SJCRH30 (cell line): ENCODE measurements at regions not wholly inside any gene's neighbourhood (a gene's known extent, or its start where the extent isn't known, plus 50 kb on each side); places are given as distances from the start of the nearest gene placed in this dataset.

Source experiments
- DNase-seq, 2 experiments: peaks; one replicate each; pipeline ENCODE4 v3.0.0-alpha.2; 2015 to 2020
- H3K27ac ChIP-seq: fragments of 250-450 bp; sonication (Bioruptor Pico); 2 replicates; pipeline ENCODE4 v1.5.1; 2020; ENCODE audit warnings: mild to moderate bottlenecking, moderate library complexity
- H3K27me3 ChIP-seq: fragments of 250-450 bp; sonication (Bioruptor Pico); 2 replicates; pipeline ENCODE4 v1.5.1; 2020; ENCODE audit warnings: mild to moderate bottlenecking, moderate library complexity
- H3K36me3 ChIP-seq: fragments of 250-450 bp; sonication (Bioruptor Pico); 2 replicates; pipeline ENCODE4 v1.5.1; 2020; ENCODE audit warnings: mild to moderate bottlenecking, moderate library complexity
- H3K4me1 ChIP-seq: fragments of 250-450 bp; sonication (Bioruptor Pico); 2 replicates; pipeline ENCODE4 v1.5.1; 2020; ENCODE audit warnings: mild to moderate bottlenecking, moderate library complexity
- H3K4me3 ChIP-seq: fragments of 250-450 bp; sonication (Bioruptor Pico); 2 replicates; pipeline ENCODE4 v1.5.1; 2020; ENCODE audit warnings: mild to moderate bottlenecking, moderate library complexity
- H3K9me3 ChIP-seq: fragments of 250-450 bp; sonication (Bioruptor Pico); replicated peaks from 2 replicates; pipeline ENCODE4 v1.5.1; 2020; ENCODE audit warnings: mild to moderate bottlenecking, moderate library complexity

GRCh38 chr2:60174146-60174545 is 379.3 kb downstream of the BCL11A start:
- Histone ChIP-seq H3K27ac (no peak overlapping the region), H3K4me3 (no peak overlapping the region), H3K9me3 (no peaks in the 10 kb centered on the region), H3K4me1 (no peaks in the 10 kb centered on the region), H3K36me3 (no peaks in the 10 kb centered on the region), H3K27me3 (no peaks in the 10 kb centered on the region; the same call in 1 of the 2 replicates)
- DNase-seq = no peak

GRCh38 chr2:60172801-60173200 is 380.7 kb downstream of the BCL11A start:
- Histone ChIP-seq H3K4me3 (no peak overlapping the region), H3K27ac (no peak overlapping the region), H3K4me1 (no peaks in the 10 kb centered on the region), H3K27me3 (no peaks in the 10 kb centered on the region; the same call in 1 of the 2 replicates), H3K36me3 (no peaks in the 10 kb centered on the region), H3K9me3 (no peaks in the 10 kb centered on the region)
- DNase-seq = no peak

GRCh38 chr2:60170272-60170671 is 383.2 kb downstream of the BCL11A start:
- no peak for DNase-seq
- no peaks in the 10 kb centered on the region for H3K27me3 ChIP-seq

GRCh38 chr2:60168247-60168646 is 385.2 kb downstream of the BCL11A start:
- Histone ChIP-seq H3K4me1 (no peaks in the 10 kb centered on the region), H3K36me3 (no peaks in the 10 kb centered on the region), H3K27ac (no peak overlapping the region), H3K9me3 (no peaks in the 10 kb centered on the region), H3K27me3 (no peaks in the 10 kb centered on the region), H3K4me3 (no peak overlapping the region)
- DNase-seq = no peak

More at GRCh38 chr2:60170272-60170671, 383.2 kb downstream of the BCL11A start:
- Histone ChIP-seq H3K27ac (no peak overlapping the region), H3K9me3 (no peaks in the 10 kb centered on the region), H3K36me3 (no peaks in the 10 kb centered on the region), H3K4me3 (no peak overlapping the region), H3K4me1 (no peaks in the 10 kb centered on the region)

- Histone ChIP-seq H3K27ac (no peak overlapping the region), H3K9me3 (no peaks in the 10 kb centered on the region), H3K4me3 (no peak overlapping the region), H3K36me3 (no peaks in the 10 kb centered on the region), H3K4me1 (no peaks in the 10 kb centered on the region), H3K27me3 (no peaks in the 10 kb centered on the region)
- DNase-seq = no peak
Measured at GRCh38 chr2:60167089-60167488, 386.4 kb downstream of the BCL11A start.

- Histone ChIP-seq H3K4me1 (no peaks in the 10 kb centered on the region), H3K9me3 (no peaks in the 10 kb centered on the region), H3K27ac (no peak overlapping the region), H3K4me3 (no peak overlapping the region), H3K36me3 (no peaks in the 10 kb centered on the region), H3K27me3 (no peaks in the 10 kb centered on the region)
- no peak for DNase-seq
Measured at GRCh38 chr2:60163691-60164090, 389.8 kb downstream of the BCL11A start.

GRCh38 chr2:60159519-60159918 is 393.9 kb downstream of the BCL11A start:
- H3K27ac ChIP-seq = no peak overlapping the region
- no peak for DNase-seq
- no peaks in the 10 kb centered on the region for H3K36me3 ChIP-seq
- no peaks in the 10 kb centered on the region for H3K27me3 ChIP-seq
- H3K9me3 ChIP-seq = no peaks in the 10 kb centered on the region
- H3K4me1 ChIP-seq = no peaks in the 10 kb centered on the region
- no peak overlapping the region for H3K4me3 ChIP-seq

GRCh38 chr2:60158262-60158661 is 395.2 kb downstream of the BCL11A start:
- no peaks in the 10 kb centered on the region for H3K9me3 ChIP-seq
- no peak for DNase-seq
- H3K36me3 ChIP-seq = no peaks in the 10 kb centered on the region
- no peaks in the 10 kb centered on the region for H3K4me1 ChIP-seq
- H3K4me3 ChIP-seq = no peak overlapping the region
- H3K27ac ChIP-seq = no peak overlapping the region
- H3K27me3 ChIP-seq = no peaks in the 10 kb centered on the region

GRCh38 chr2:60157283-60157682 is 396.2 kb downstream of the BCL11A start:
- Histone ChIP-seq H3K9me3 (no peaks in the 10 kb centered on the region), H3K4me3 (no peak overlapping the region), H3K27me3 (no peaks in the 10 kb centered on the region), H3K36me3 (no peaks in the 10 kb centered on the region), H3K4me1 (no peaks in the 10 kb centered on the region), H3K27ac (no peak overlapping the region)
- no peak for DNase-seq

- H3K27me3 ChIP-seq = no peaks in the 10 kb centered on the region
- no peak for DNase-seq
- no peak overlapping the region for H3K27ac ChIP-seq
- no peaks in the 10 kb centered on the region; the same call in 1 of the 2 replicates for H3K36me3 ChIP-seq
- H3K4me3 ChIP-seq = no peak overlapping the region
- H3K4me1 ChIP-seq = no peaks in the 10 kb centered on the region
- no peaks in the 10 kb centered on the region for H3K9me3 ChIP-seq
Measured at GRCh38 chr2:60154142-60154541, 399.3 kb downstream of the BCL11A start.

GRCh38 chr2:60152226-60152833 is 401.1 kb downstream of the BCL11A start:
- Histone ChIP-seq H3K9me3 (no peaks in the 10 kb centered on the region), H3K4me3 (no peak overlapping the region), H3K27ac (no peak overlapping the region), H3K36me3 (no peaks in the 10 kb centered on the region; the same call in 1 of the 2 replicates), H3K4me1 (no peaks in the 10 kb centered on the region), H3K27me3 (no peaks in the 10 kb centered on the region)
- peak; percentile 18 to 74 for DNase-seq

GRCh38 chr2:60149176-60149575 is 404.3 kb downstream of the BCL11A start:
- Histone ChIP-seq H3K27me3 (no peaks in the 10 kb centered on the region), H3K36me3 (no peaks in the 10 kb centered on the region; the same call in 1 of the 2 replicates), H3K9me3 (no peaks in the 10 kb centered on the region), H3K27ac (no peak overlapping the region), H3K4me1 (no peaks in the 10 kb centered on the region), H3K4me3 (no peak overlapping the region)
- no peak for DNase-seq

- H3K27me3 ChIP-seq = no peaks in the 10 kb centered on the region
- H3K36me3 ChIP-seq = no peaks in the 10 kb centered on the region; the same call in 1 of the 2 replicates
- H3K27ac ChIP-seq = no peak overlapping the region
- H3K4me3 ChIP-seq = no peak overlapping the region
- DNase-seq = no peak
- no peaks in the 10 kb centered on the region for H3K4me1 ChIP-seq
- no peaks in the 10 kb centered on the region for H3K9me3 ChIP-seq
Measured at GRCh38 chr2:60148716-60149115, 404.7 kb downstream of the BCL11A start.

- Histone ChIP-seq H3K4me3 (no peak overlapping the region), H3K27ac (no peak overlapping the region), H3K27me3 (no peaks in the 10 kb centered on the region), H3K36me3 (no peaks in the 10 kb centered on the region), H3K4me1 (no peaks in the 10 kb centered on the region), H3K9me3 (no peaks in the 10 kb centered on the region)
- no peak for DNase-seq
Measured at GRCh38 chr2:60140185-60140584, 413.3 kb downstream of the BCL11A start.

GRCh38 chr2:60136913-60137312 is 416.5 kb downstream of the BCL11A start:
- no peaks in the 10 kb centered on the region for H3K4me1 ChIP-seq
- H3K27me3 ChIP-seq = no peaks in the 10 kb centered on the region
- H3K4me3 ChIP-seq = no peak overlapping the region
- no peak for DNase-seq
- no peaks in the 10 kb centered on the region for H3K9me3 ChIP-seq
- H3K27ac ChIP-seq = no peak overlapping the region
- no peaks in the 10 kb centered on the region for H3K36me3 ChIP-seq

- Histone ChIP-seq H3K4me3 (no peak overlapping the region), H3K36me3 (no peaks in the 10 kb centered on the region), H3K27ac (no peak overlapping the region), H3K27me3 (no peaks in the 10 kb centered on the region), H3K9me3 (no peaks in the 10 kb centered on the region), H3K4me1 (no peaks in the 10 kb centered on the region)
- DNase-seq = no peak
Measured at GRCh38 chr2:60127191-60127590, 426.3 kb downstream of the BCL11A start.
